ENCODE measurements at regions not wholly inside any gene's neighbourhood (a gene's known extent, or its start where the extent isn't known, plus 50 kb on each side); places are given as distances from the start of the nearest gene placed in this dataset.

DNA sequence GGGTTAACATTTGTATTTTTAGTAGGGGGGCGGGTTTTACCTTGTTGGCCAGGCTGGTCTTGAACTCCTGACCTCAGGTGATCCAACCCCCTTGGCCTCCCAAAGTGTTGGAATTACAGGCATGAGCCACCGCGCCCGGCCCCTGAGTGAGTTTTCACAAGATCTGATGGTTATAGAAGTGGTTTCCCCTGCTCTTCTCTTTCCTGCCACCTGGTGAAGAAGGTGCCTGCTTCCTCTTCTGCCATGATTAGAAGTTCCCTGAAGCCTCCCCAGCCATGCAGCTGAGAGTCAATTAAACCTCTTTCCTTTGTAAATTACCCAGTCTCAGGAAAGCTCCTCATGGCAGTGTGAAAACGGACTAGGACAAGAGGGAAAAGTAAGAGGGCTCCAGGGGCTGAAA is 259.1 kb upstream of the PLET1 start:
- no peak for DNase-seq (ENCODE audit: low read depth)
- no peak overlapping the region for H3K4me3 ChIP-seq (ENCODE audit: control insufficient read depth, low read depth, low read length)
- TF ChIP-seq, protein P1, sequence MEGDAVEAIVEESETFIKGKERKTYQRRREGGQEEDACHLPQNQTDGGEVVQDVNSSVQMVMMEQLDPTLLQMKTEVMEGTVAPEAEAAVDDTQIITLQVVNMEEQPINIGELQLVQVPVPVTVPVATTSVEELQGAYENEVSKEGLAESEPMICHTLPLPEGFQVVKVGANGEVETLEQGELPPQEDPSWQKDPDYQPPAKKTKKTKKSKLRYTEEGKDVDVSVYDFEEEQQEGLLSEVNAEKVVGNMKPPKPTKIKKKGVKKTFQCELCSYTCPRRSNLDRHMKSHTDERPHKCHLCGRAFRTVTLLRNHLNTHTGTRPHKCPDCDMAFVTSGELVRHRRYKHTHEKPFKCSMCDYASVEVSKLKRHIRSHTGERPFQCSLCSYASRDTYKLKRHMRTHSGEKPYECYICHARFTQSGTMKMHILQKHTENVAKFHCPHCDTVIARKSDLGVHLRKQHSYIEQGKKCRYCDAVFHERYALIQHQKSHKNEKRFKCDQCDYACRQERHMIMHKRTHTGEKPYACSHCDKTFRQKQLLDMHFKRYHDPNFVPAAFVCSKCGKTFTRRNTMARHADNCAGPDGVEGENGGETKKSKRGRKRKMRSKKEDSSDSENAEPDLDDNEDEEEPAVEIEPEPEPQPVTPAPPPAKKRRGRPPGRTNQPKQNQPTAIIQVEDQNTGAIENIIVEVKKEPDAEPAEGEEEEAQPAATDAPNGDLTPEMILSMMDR (IDR thresholded peaks at IDR 0.05; ENCODE audit: control insufficient read depth, insufficient read depth, low read depth, low read length, missing control alignments) = no peak

DNA sequence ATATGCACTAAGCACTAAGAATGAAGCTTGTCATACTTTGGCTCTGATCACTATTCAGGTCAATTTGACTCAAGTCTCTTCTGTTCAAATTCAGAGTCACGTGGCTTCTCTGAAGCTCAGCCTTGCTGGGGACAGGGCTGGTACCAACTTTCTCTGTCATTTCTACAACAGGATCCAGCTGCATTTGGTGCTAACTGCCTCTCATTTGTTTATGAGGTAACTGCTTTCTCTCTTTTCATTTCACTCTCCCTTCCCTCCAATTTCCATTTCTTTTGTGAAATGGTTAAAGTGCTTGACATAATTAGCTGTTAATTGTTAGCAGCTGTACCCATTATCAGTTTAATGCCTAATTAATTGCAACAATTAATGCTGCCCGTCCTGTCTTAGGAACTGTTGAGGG is 259.7 kb upstream of the PLET1 start:
- no peak for DNase-seq (ENCODE audit: low read depth)
- H3K4me3 ChIP-seq (ENCODE audit: control insufficient read depth, low read depth, low read length) = no peak overlapping the region
- TF ChIP-seq, protein P1 (IDR thresholded peaks at IDR 0.05; ENCODE audit: control insufficient read depth, insufficient read depth, low read depth, low read length, missing control alignments) = no peak

DNA sequence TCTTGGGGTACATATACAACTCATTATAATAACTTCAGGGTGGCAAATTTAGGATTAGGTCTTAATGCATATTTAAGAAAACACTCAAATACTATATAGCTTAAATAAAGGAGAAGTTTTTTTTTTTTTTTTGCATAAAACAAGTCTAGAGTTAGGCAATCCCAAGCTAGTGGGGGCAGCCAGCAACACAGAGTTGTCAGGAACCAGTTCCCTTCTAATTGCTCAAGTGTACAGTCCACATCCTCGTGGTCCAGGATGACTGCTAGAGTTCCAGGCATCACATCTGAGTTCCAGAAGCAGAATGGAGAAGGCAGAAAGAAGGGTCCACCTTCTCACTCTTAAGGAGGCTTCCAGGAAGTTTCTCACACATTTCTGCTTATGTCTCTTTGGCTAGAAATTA is 261.9 kb upstream of the PLET1 start:
- TF ChIP-seq, protein P1 (IDR thresholded peaks at IDR 0.05; ENCODE audit: control insufficient read depth, insufficient read depth, low read depth, low read length, missing control alignments) = no peak
- no peak overlapping the region for H3K4me3 ChIP-seq (ENCODE audit: control insufficient read depth, low read depth, low read length)
- no peak for DNase-seq (ENCODE audit: low read depth)

DNA sequence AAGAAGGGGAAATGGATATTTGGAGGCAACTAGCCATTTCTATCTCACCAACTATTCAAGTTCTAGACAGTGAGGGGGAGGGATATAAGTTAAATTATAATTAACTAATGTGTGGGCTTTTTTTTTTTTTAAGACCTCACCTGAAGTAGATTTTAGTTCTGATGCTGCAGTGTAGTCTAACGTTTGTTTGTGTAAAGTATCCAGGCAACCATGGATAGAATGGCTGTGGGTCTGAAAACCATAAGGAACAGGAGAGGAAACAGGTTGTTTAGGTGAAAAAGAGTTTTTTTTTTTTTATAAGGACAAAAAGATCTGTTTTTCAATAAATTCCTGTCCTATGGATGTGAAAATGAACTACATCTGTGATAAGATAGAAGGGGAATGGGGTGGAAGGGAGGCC is 262.4 kb upstream of the PLET1 start:
- DNase-seq (ENCODE audit: low read depth) = no peak
- no peak overlapping the region for H3K4me3 ChIP-seq (ENCODE audit: control insufficient read depth, low read depth, low read length)
- TF ChIP-seq, protein P1 (IDR thresholded peaks at IDR 0.05; ENCODE audit: control insufficient read depth, insufficient read depth, low read depth, low read length, missing control alignments) = no peak

DNA sequence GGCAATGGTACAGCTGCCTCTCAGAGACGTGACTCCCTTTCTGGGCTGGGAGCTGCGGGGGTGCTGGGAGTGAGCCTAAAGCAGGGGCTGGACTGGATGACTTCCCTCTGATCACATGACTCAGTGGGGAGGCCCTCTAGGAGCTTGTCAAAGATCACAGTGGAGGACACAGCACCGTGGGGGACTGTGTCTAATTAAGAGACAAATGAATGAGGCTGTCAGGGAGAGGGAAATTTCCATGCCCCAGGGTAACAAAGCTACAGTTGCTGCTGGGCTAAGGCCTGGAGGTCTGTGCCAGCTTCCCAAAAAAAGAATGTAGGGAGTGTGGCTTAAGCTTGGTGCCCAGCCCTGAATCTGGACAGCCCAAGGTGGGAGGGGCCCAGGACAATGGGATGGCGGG is 262.8 kb upstream of the PLET1 start:
- no peak for DNase-seq (ENCODE audit: low read depth)
- H3K4me3 ChIP-seq (ENCODE audit: control insufficient read depth, low read depth, low read length) = no peak overlapping the region
- TF ChIP-seq, protein P1 (IDR thresholded peaks at IDR 0.05; ENCODE audit: control insufficient read depth, insufficient read depth, low read depth, low read length, missing control alignments) = no peak

DNA sequence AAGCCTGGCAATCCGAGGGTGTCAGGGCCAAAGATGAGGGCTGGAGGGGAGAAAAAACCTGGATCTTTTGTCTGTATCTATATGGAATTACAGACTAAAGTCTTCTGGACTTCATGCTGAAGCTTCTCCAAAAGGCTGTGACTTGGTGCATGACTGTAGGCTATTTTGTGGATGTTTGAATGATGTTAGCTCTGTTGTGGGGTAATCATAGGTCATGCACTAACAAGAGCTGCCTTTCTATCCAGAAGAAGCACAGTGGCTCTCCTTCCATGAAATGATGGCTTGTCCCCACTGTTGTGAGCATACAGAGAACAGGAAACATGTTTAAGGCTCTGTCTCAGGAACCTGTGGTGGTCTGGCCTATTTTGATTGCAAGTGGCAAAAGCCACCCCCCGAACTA is 263.3 kb upstream of the PLET1 start:
- TF ChIP-seq, protein P1 (IDR thresholded peaks at IDR 0.05; ENCODE audit: control insufficient read depth, insufficient read depth, low read depth, low read length, missing control alignments) = no peak
- no peak for DNase-seq (ENCODE audit: low read depth)
- no peak overlapping the region for H3K4me3 ChIP-seq (ENCODE audit: control insufficient read depth, low read depth, low read length)

DNA sequence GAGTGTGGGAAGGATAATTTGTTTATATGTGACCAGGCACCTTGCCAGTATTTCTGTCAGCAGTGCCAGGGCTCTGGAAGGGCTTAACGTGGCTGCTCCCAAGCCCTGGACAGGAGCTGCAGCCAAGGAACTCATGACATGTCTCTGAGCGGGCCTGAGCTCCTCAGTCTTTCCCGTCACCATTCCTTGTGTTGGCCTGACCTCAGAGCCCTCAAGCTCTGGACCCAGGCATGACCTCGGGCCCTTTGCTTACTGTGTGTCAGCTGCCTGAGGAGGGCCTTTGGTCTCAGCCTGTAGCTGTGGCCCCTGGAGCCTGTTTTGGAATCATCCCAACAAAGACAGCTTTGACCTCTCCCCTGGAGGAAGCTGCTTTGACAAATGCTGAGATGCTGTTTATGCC is 264.1 kb upstream of the PLET1 start:
- no peak overlapping the region for H3K4me3 ChIP-seq (ENCODE audit: control insufficient read depth, low read depth, low read length)
- no peak for DNase-seq (ENCODE audit: low read depth)
- TF ChIP-seq, protein P1 (IDR thresholded peaks at IDR 0.05; ENCODE audit: control insufficient read depth, insufficient read depth, low read depth, low read length, missing control alignments) = no peak
